Mucosa of descending colon (tissue), 3 donors: ENCODE measurements at regions not wholly inside any gene's neighbourhood (a gene's known extent, or its start where the extent isn't known, plus 50 kb on each side); places are given as distances from the start of the nearest gene placed in this dataset.

Source experiments
- ATAC-seq: fragments of 200-7000 bp; cut with Tn5 transposase; one replicate; pipeline ENCODE4 v1.9.1; 2020; ENCODE audit warnings: mild to moderate bottlenecking, moderate library complexity
- DNase-seq, 3 donors: peaks; one replicate each; pipeline ENCODE4 v3.0.0-alpha.2; 2020
- H3K36me3 ChIP-seq: fragments of 200-600 bp; one replicate; pipeline ENCODE4 v1.8.0; 2021; ENCODE audit warnings: low read depth, mild to moderate bottlenecking
- H3K4me1 ChIP-seq: fragments of 200-600 bp; one replicate; pipeline ENCODE4 v1.8.0; 2021; ENCODE audit warnings: low read depth, mild to moderate bottlenecking
- H3K4me3 ChIP-seq: fragments of 200-600 bp; one replicate; pipeline ENCODE4 v1.8.0; 2021; ENCODE audit warnings: mild to moderate bottlenecking
- H3K9me3 ChIP-seq: fragments of 200-600 bp; one replicate; pipeline ENCODE4 v1.8.0; 2021; ENCODE audit warnings: mild to moderate bottlenecking
- CTCF ChIP-seq: fragments of 200-600 bp; IDR thresholded peaks from one replicate; pipeline ENCODE4 v1.8.0; 2022; ENCODE audit warnings: antibody characterized with exemption, mild to moderate bottlenecking
- intact Hi-C, 2 donors: fragments of 100-400 bp; cut with DNase I in 1 of 2; cut with micrococcal nuclease in 1 of 2; formaldehyde crosslinking; loops; one replicate each; pipeline versions ENCODE4 v1.11.0 to v1.11.1; 2022; cut with DNase I, micrococcal nuclease
- donor health status: DM: no; HTN: no; CAD: no; lungs with moderate emphysema.
- donor health status: DM: no; HTN: no; CAD: no.
- donor health status: DM: no; HTN: yes; CAD: no.

- no peak for DNase-seq
- Histone ChIP-seq H3K4me1 (no peaks in the 10 kb centered on the region), H3K4me3 (no peak overlapping the region), H3K9me3 (no peaks in the 10 kb centered on the region), H3K36me3 (no peaks in the 10 kb centered on the region)
- TF ChIP-seq CTCF: no peak
- no peak for ATAC-seq
- intact Hi-C loops: no loop called here
These were observed 107.5 kb upstream of the TLR4 start for GRCh38 chr9:117596678-117597077.

GRCh38 chr9:117595650-117596049 lies 108.6 kb upstream of the TLR4 start:
- intact Hi-C loops: no loop called here
- H3K4me3 ChIP-seq: no peak overlapping the region

GRCh38 chr9:117587263-117587662 lies 116.9 kb upstream of the TLR4 start:
- Histone ChIP-seq H3K4me3 (no peak overlapping the region), H3K9me3 (no peaks in the 10 kb centered on the region), H3K4me1 (no peaks in the 10 kb centered on the region), H3K36me3 (no peaks in the 10 kb centered on the region)
- DNase-seq: no peak
- no peak for TF ChIP-seq CTCF
- intact Hi-C loops: no loop called here
- ATAC-seq: no peak

More at GRCh38 chr9:117595650-117596049, 108.6 kb upstream of the TLR4 start:
- no peak for DNase-seq
- no peak for TF ChIP-seq CTCF
- Histone ChIP-seq H3K9me3 (no peaks in the 10 kb centered on the region), H3K36me3 (no peaks in the 10 kb centered on the region), H3K4me1 (no peaks in the 10 kb centered on the region)
- ATAC-seq: no peak

DNA sequence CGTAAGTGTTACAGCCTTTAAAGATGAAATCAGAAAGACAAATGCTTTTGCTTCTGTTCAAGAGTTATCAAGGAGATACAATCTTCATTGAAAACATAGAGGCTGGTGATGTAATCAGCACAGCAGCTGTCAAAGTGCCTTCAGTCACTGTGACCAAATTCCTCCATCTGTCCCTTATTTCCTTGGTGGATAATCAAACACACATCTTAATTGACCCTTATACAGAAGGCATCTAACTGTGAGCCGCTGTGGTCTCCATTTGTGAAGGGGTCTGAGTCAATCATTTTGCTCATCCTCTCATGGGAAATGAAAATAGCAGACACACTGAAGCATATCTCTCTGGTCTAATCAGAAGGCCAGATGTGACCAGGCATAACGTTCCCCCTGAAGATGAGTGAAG lies 130.1 kb upstream of the TLR4 start:
- Histone ChIP-seq H3K9me3 (no peaks in the 10 kb centered on the region), H3K36me3 (no peaks in the 10 kb centered on the region), H3K4me3 (no peak overlapping the region), H3K4me1 (no peaks in the 10 kb centered on the region)
- intact Hi-C loops: no loop called here
- no peak for TF ChIP-seq CTCF
- ATAC-seq (no peak), DNase-seq (no peak)

- Histone ChIP-seq H3K4me3 (no peak overlapping the region), H3K36me3 (no peaks in the 10 kb centered on the region), H3K9me3 (no peaks in the 10 kb centered on the region), H3K4me1 (no peaks in the 10 kb centered on the region)
- no peak for DNase-seq
- intact Hi-C loops: no loop called here
- no peak for TF ChIP-seq CTCF
- ATAC-seq: no peak
These were observed 139.4 kb upstream of the TLR4 start for GRCh38 chr9:117564839-117565238.

DNA sequence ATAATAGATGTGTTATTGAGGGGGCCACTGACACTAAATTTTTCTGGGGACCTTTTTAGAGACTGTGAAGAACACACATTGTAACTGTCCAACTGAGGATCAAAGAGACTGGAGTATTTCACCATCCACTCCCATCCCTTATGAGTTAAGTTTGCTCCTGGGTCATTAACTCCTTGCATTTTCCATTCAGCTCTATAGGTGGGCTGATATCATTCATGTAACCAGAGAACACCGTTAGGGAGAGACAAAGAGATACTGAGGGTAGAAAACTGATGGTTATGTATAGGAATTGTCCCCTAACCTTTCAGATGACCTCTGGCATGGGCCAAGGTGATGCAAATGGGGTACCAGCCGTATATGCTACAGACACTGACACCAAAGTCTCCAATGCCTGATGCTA lies 142.4 kb upstream of the TLR4 start:
- no peak for ATAC-seq
- Histone ChIP-seq H3K9me3 (no peaks in the 10 kb centered on the region), H3K36me3 (no peaks in the 10 kb centered on the region), H3K4me3 (no peak overlapping the region), H3K4me1 (no peaks in the 10 kb centered on the region)
- DNase-seq: no peak
- TF ChIP-seq CTCF: no peak
- intact Hi-C loops: no loop called here
